ENCODE measurements at regions not wholly inside any gene's neighbourhood (a gene's known extent, or its start where the extent isn't known, plus 50 kb on each side); places are given as distances from the start of the nearest gene placed in this dataset.
A peak's percentile ranks its signal among the peaks of the same experiment; 100 is the strongest.
"Not testable (repeated sequence)": the region's sequence is repeated elsewhere in the genome, so short reads cannot be mapped to it uniquely, and the experiment has no call there.

DNA sequence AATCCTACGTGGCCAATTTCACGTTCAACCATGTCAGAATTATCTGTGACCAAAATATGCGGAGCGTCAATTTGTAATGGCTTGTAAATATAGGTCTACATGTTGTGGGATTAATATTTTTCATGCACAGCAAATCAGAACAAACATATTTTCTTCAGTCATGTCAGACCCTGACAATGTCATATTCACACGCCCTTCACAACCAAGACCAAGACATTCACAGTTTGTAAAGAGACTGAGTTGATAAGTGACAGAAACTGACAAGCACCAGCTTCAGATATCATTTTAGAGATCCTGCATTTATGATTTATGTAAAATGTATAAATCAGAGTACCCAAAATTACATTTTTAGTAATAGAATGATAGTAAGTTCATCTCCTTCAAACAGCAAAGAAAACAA is 57.3 kb upstream of the NOVA1 start:
- no peak overlapping the region for H3K9ac ChIP-seq (ENCODE audit: low read depth, low read length, poor library complexity)
- H3K4me2 ChIP-seq (ENCODE audit: insufficient read depth, low read length, poor library complexity, severe bottlenecking), result no peak overlapping the region
- H3K27ac ChIP-seq (replicated peaks; ENCODE audit: low read length), result no peak overlapping the region
- no peaks in the 10 kb centered on the region for H3K36me3 ChIP-seq (replicated peaks in 1 of 2; ENCODE audit: control insufficient read depth in 2 of 2, insufficient read depth in 2 of 2, low read length in 2 of 2)
- no peak overlapping the region for H3K4me3 ChIP-seq (ENCODE audit: low read length in 2 of 2)
- no peak overlapping the region for H4K8ac ChIP-seq (ENCODE audit: low read depth, low read length)
- no peaks in the 10 kb centered on the region for H3K27me3 ChIP-seq (ENCODE audit: control insufficient read depth in 3 of 3, insufficient read depth in 3 of 3, low read depth in 1 of 3, low read length in 3 of 3)
- H3K79me1 ChIP-seq (ENCODE audit: low read depth, low read length), result no peaks in the 10 kb centered on the region
- H2BK15ac ChIP-seq (ENCODE audit: low read length), result no peak overlapping the region
- no peak overlapping the region for H2AFZ ChIP-seq (ENCODE audit: low read length)
- no peak overlapping the region for H3K14ac ChIP-seq (ENCODE audit: low read length)
- H2BK120ac ChIP-seq (ENCODE audit: low read depth, low read length), result no peak overlapping the region
- no peaks in the 10 kb centered on the region for H3K4me1 ChIP-seq (ENCODE audit: control insufficient read depth in 2 of 2, insufficient read depth in 1 of 2, low read depth in 1 of 2, low read length in 2 of 2)
- no peaks in the 10 kb centered on the region for H3K9me3 ChIP-seq (replicated peaks in 1 of 2; ENCODE audit: control insufficient read depth in 2 of 2, insufficient read depth in 1 of 2, low read depth in 1 of 2, low read length in 2 of 2)
- no peak overlapping the region for H3K23ac ChIP-seq (ENCODE audit: low read depth, low read length, poor library complexity)
- H3K4ac ChIP-seq (ENCODE audit: low read length), result no peak overlapping the region
- no peak overlapping the region for H4K91ac ChIP-seq (ENCODE audit: low read depth, low read length, poor library complexity)
- no peak overlapping the region for H2BK5ac ChIP-seq (ENCODE audit: low read length)
- no peak for DNase-seq (ENCODE audit: low spot score)
- no peak overlapping the region for H2BK12ac ChIP-seq (ENCODE audit: low read length)
- H2AK5ac ChIP-seq (ENCODE audit: low read depth, low read length), result no peak overlapping the region
- no peak overlapping the region for H3K18ac ChIP-seq (ENCODE audit: low read length)
- no CpG with 5 or more reads among the region's 5 CpGs for WGBS, 2 donors (ENCODE audit: extremely low coverage in 2 of 2, insufficient read length in 2 of 2, insufficient replicate concordance in 1 of 2)

DNA sequence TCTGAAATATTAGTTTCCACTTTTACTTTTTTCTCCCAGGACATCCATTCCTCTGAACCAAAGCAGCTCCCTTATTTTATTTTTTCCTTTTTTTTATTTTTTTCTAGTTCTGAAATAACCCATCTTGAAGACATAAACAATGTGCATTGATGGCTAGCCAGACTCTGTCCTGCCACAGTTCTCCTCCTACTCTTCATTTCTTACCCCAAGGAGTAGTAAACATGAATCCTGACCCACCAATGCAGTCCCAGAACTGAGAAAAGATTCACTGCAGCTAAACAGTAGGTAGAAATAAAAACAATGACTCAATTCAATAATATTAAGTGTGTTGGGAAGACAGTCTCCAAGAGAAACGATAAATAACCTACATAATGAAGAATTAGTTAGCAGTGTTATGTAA is 65.7 kb upstream of the NOVA1 start:
- no peak overlapping the region for H3K23ac ChIP-seq (ENCODE audit: low read depth, low read length, poor library complexity)
- no peak overlapping the region for H2AK5ac ChIP-seq (ENCODE audit: low read depth, low read length)
- H3K9me3 ChIP-seq (replicated peaks in 1 of 2; ENCODE audit: control insufficient read depth in 2 of 2, insufficient read depth in 1 of 2, low read depth in 1 of 2, low read length in 2 of 2), result peaks cover 0 to 3% of the 10 kb centered on the region in 2 donors
- no peak overlapping the region for H4K8ac ChIP-seq (ENCODE audit: low read depth, low read length)
- H3K9ac ChIP-seq (ENCODE audit: low read depth, low read length, poor library complexity), result no peak overlapping the region
- H4K91ac ChIP-seq (ENCODE audit: low read depth, low read length, poor library complexity), result no peak overlapping the region
- H2BK12ac ChIP-seq (ENCODE audit: low read length), result no peak overlapping the region
- no peak for DNase-seq (ENCODE audit: low spot score)
- no peaks in the 10 kb centered on the region for H3K4me1 ChIP-seq (ENCODE audit: control insufficient read depth in 2 of 2, insufficient read depth in 1 of 2, low read depth in 1 of 2, low read length in 2 of 2)
- H2BK120ac ChIP-seq (ENCODE audit: low read depth, low read length), result no peak overlapping the region
- no peak overlapping the region for H3K27ac ChIP-seq (replicated peaks; ENCODE audit: low read length)
- no peak overlapping the region for H3K18ac ChIP-seq (ENCODE audit: low read length)
- no peaks in the 10 kb centered on the region for H3K79me1 ChIP-seq (ENCODE audit: low read depth, low read length)
- no peak overlapping the region for H2AFZ ChIP-seq (ENCODE audit: low read length)
- no peak overlapping the region for H2BK5ac ChIP-seq (ENCODE audit: low read length)
- no peak overlapping the region for H3K4me2 ChIP-seq (ENCODE audit: insufficient read depth, low read length, poor library complexity, severe bottlenecking)
- no peak overlapping the region for H3K4me3 ChIP-seq (ENCODE audit: low read length in 2 of 2)
- WGBS, 2 donors (ENCODE audit: extremely low coverage in 2 of 2, insufficient read length in 2 of 2, insufficient replicate concordance in 1 of 2), result no CpG with 5 or more reads among the region's 1 CpG
- H3K36me3 ChIP-seq (replicated peaks in 1 of 2; ENCODE audit: control insufficient read depth in 2 of 2, insufficient read depth in 2 of 2, low read length in 2 of 2), result no peaks in the 10 kb centered on the region
- H3K14ac ChIP-seq (ENCODE audit: low read length), result no peak overlapping the region
- no peaks in the 10 kb centered on the region for H3K27me3 ChIP-seq (ENCODE audit: control insufficient read depth in 3 of 3, insufficient read depth in 3 of 3, low read depth in 1 of 3, low read length in 3 of 3)
- no peak overlapping the region for H3K4ac ChIP-seq (ENCODE audit: low read length)
- H2BK15ac ChIP-seq (ENCODE audit: low read length), result no peak overlapping the region

DNA sequence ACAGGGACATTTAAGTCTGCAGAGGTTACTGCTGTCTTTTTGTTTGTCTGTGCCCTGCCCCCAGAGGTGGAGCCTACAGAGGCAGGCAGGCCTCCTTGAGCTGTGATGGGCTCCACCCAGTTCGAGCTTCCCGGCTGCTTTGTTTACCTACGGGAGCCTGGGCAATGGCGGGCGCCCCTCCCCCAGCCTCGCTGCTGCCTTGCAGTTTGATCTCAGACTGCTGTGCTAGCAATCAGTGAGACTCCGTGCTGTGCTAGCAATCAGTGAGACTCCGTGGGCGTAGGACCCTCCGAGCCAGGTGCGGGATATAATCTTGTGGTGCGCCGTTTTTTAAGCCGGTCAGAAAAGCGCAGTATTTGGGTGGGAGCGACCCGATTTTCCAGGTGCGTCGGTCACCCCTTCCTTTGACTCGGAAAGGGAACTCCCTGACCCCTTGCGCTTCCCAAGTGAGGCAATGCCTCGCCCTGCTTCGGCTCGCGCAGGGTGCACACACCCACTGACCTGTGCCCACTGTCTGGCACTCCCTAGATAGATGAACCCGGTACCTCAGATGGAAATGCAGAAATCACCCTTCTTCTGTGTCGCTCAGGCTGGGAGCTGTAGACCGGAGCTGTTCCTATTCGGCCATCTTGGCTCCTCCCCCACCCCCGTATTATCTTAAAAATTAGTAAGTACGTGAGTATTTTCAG is 81.0 kb upstream of the NOVA1 start:
- H2BK120ac ChIP-seq (ENCODE audit: low read depth, low read length); H4K91ac ChIP-seq (ENCODE audit: low read depth, low read length, poor library complexity); H2BK5ac ChIP-seq (ENCODE audit: low read length); H2AK5ac ChIP-seq (ENCODE audit: low read depth, low read length); H3K14ac ChIP-seq (ENCODE audit: low read length); H3K18ac ChIP-seq (ENCODE audit: low read length); H3K9ac ChIP-seq (ENCODE audit: low read depth, low read length, poor library complexity); H3K79me1 ChIP-seq (ENCODE audit: low read depth, low read length); H2BK12ac ChIP-seq (ENCODE audit: low read length); H3K4me2 ChIP-seq (ENCODE audit: insufficient read depth, low read length, poor library complexity, severe bottlenecking); H3K23ac ChIP-seq (ENCODE audit: low read depth, low read length, poor library complexity); H3K4me1 ChIP-seq (ENCODE audit: control insufficient read depth in 2 of 2, insufficient read depth in 1 of 2, low read depth in 1 of 2, low read length in 2 of 2); H4K8ac ChIP-seq (ENCODE audit: low read depth, low read length); H3K4ac ChIP-seq (ENCODE audit: low read length); H3K9me3 ChIP-seq (replicated peaks in 1 of 2; ENCODE audit: control insufficient read depth in 2 of 2, insufficient read depth in 1 of 2, low read depth in 1 of 2, low read length in 2 of 2); H3K27ac ChIP-seq (replicated peaks; ENCODE audit: low read length); H2BK15ac ChIP-seq (ENCODE audit: low read length); DNase-seq (ENCODE audit: low spot score); H3K27me3 ChIP-seq (ENCODE audit: control insufficient read depth in 3 of 3, insufficient read depth in 3 of 3, low read depth in 1 of 3, low read length in 3 of 3); H3K36me3 ChIP-seq (replicated peaks in 1 of 2; ENCODE audit: control insufficient read depth in 2 of 2, insufficient read depth in 2 of 2, low read length in 2 of 2): not testable (repeated sequence)
- H2AFZ ChIP-seq (ENCODE audit: low read length), result peak overlapping the region; percentile 74
- peak overlapping the region in 1 of 2 donors; percentile 24 for H3K4me3 ChIP-seq (ENCODE audit: low read length in 2 of 2)
- no CpG with 5 or more reads among the region's 31 CpGs for WGBS, 2 donors (ENCODE audit: extremely low coverage in 2 of 2, insufficient read length in 2 of 2, insufficient replicate concordance in 1 of 2)

DNA sequence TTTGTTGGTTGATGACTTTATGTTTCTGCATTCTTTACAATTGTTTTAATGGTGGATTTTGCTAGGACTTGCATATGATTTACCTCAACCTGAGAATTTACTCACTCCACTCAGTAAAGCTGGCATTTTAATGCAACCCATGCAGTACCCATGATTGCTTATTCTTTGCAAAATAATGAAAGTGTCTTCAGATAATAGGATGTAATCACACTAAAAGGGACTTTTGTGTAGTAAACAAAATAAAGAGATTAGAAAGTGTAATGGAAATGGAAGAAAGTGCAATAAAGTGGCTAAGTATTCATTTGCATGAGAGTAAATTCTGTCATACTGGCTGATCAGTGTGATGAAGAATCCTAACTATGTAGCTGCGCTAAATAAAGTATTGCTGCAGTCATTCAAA is 87.6 kb upstream of the NOVA1 start:
- no peak overlapping the region for H4K8ac ChIP-seq (ENCODE audit: low read depth, low read length)
- H2BK5ac ChIP-seq (ENCODE audit: low read length), result no peak overlapping the region
- no peak overlapping the region for H3K27ac ChIP-seq (replicated peaks; ENCODE audit: low read length)
- no peaks in the 10 kb centered on the region for H3K27me3 ChIP-seq (ENCODE audit: control insufficient read depth in 3 of 3, insufficient read depth in 3 of 3, low read depth in 1 of 3, low read length in 3 of 3)
- no peak overlapping the region for H2BK120ac ChIP-seq (ENCODE audit: low read depth, low read length)
- no peak overlapping the region for H4K91ac ChIP-seq (ENCODE audit: low read depth, low read length, poor library complexity)
- H3K4me2 ChIP-seq (ENCODE audit: insufficient read depth, low read length, poor library complexity, severe bottlenecking), result no peak overlapping the region
- no peak overlapping the region for H3K14ac ChIP-seq (ENCODE audit: low read length)
- WGBS, 2 donors (ENCODE audit: extremely low coverage in 2 of 2, insufficient read length in 2 of 2, insufficient replicate concordance in 1 of 2), result no CpG with 5 or more reads among the region's 1 CpG
- H3K18ac ChIP-seq (ENCODE audit: low read length), result no peak overlapping the region
- no peaks in the 10 kb centered on the region for H3K9me3 ChIP-seq (replicated peaks in 1 of 2; ENCODE audit: control insufficient read depth in 2 of 2, insufficient read depth in 1 of 2, low read depth in 1 of 2, low read length in 2 of 2)
- H2AK5ac ChIP-seq (ENCODE audit: low read depth, low read length), result no peak overlapping the region
- no peak overlapping the region for H3K4ac ChIP-seq (ENCODE audit: low read length)
- no peak for DNase-seq (ENCODE audit: low spot score)
- H3K9ac ChIP-seq (ENCODE audit: low read depth, low read length, poor library complexity), result no peak overlapping the region
- no peaks in the 10 kb centered on the region for H3K36me3 ChIP-seq (replicated peaks in 1 of 2; ENCODE audit: control insufficient read depth in 2 of 2, insufficient read depth in 2 of 2, low read length in 2 of 2)
- H3K4me3 ChIP-seq (ENCODE audit: low read length in 2 of 2), result no peak overlapping the region
- no peaks in the 10 kb centered on the region for H3K79me1 ChIP-seq (ENCODE audit: low read depth, low read length)
- H2AFZ ChIP-seq (ENCODE audit: low read length), result no peak overlapping the region
- no peaks in the 10 kb centered on the region for H3K4me1 ChIP-seq (ENCODE audit: control insufficient read depth in 2 of 2, insufficient read depth in 1 of 2, low read depth in 1 of 2, low read length in 2 of 2)
- no peak overlapping the region for H3K23ac ChIP-seq (ENCODE audit: low read depth, low read length, poor library complexity)
- no peak overlapping the region for H2BK15ac ChIP-seq (ENCODE audit: low read length)
- H2BK12ac ChIP-seq (ENCODE audit: low read length), result no peak overlapping the region

Data from neuronal stem cell (in vitro differentiated cells).